GM18519 (cell line): ENCODE measurements at regions not wholly inside any gene's neighbourhood (a gene's known extent, or its start where the extent isn't known, plus 50 kb on each side); places are given as distances from the start of the nearest gene placed in this dataset.
"Not testable (repeated sequence)": the region's sequence is repeated elsewhere in the genome, so short reads cannot be mapped to it uniquely, and the experiment has no call there.

Experiments
- ATAC-seq: cut with Tn5 transposase; IDR thresholded peaks from one replicate; pipeline ENCODE4 v1.9.1; 2021; ENCODE audit warnings: mild to moderate bottlenecking, moderate library complexity; ENCODE audit not compliant: unreplicated experiment, low FRiP score

- no peak for ATAC-seq
Observed at GRCh38 chr7:149637911-149638565, 135.3 kb downstream of the ZNF467 start.

GRCh38 chr7:149635561-149636329 lies 137.6 kb downstream of the ZNF467 start:
- ATAC-seq: no peak

- no peak for ATAC-seq
Observed at GRCh38 chr7:149633976-149634945, 136.7 kb upstream of the ZNF746 start.

- not testable (repeated sequence) for ATAC-seq
Observed at GRCh38 chr7:149628361-149629149, 130.9 kb upstream of the ZNF746 start.

- no peak for ATAC-seq
Observed at GRCh38 chr7:149627911-149628310, 130.3 kb upstream of the ZNF746 start.

- ATAC-seq: no peak
Observed at GRCh38 chr7:149626972-149627371, 129.4 kb upstream of the ZNF746 start.

GRCh38 chr7:149625947-149626392 lies 128.4 kb upstream of the ZNF746 start:
- ATAC-seq: no peak

- ATAC-seq: no peak
Observed at GRCh38 chr7:149625340-149625946, 127.8 kb upstream of the ZNF746 start.

- ATAC-seq: peak; percentile 89
Observed at GRCh38 chr7:149624419-149625339, 127.1 kb upstream of the ZNF746 start.

- no peak for ATAC-seq
Observed at GRCh38 chr7:149624006-149624405, 126.4 kb upstream of the ZNF746 start.

- not testable (repeated sequence) for ATAC-seq
Observed at GRCh38 chr7:149623262-149623997, 125.8 kb upstream of the ZNF746 start.

- no peak for ATAC-seq
Observed at GRCh38 chr7:149622444-149623210, 125.0 kb upstream of the ZNF746 start.

GRCh38 chr7:149621776-149622175 lies 124.2 kb upstream of the ZNF746 start:
- ATAC-seq: no peak

GRCh38 chr7:149620961-149621360 lies 123.4 kb upstream of the ZNF746 start:
- ATAC-seq: no peak

GRCh38 chr7:149616898-149617297 lies 119.3 kb upstream of the ZNF746 start:
- no peak for ATAC-seq

- no peak for ATAC-seq
Observed at GRCh38 chr7:149615690-149616270, 118.2 kb upstream of the ZNF746 start.
